HepG2 (cell line): ENCODE measurements at regions not wholly inside any gene's neighbourhood (a gene's known extent, or its start where the extent isn't known, plus 50 kb on each side); places are given as distances from the start of the nearest gene placed in this dataset.

ENCODE experiments used
- CEBPB ChIP-seq: IDR thresholded peaks from 2 replicates; pipeline ENCODE4 v1.6.1; 2011; ENCODE audit warnings: low read depth, low read length, improper control_type of control experiment, borderline replicate concordance
- CHD4 ChIP-seq: fragments of 200-600 bp; sonication (generic); IDR thresholded peaks from 2 replicates; pipeline ENCODE4 v1.7.0; 2017; ENCODE audit warnings: mild to moderate bottlenecking, low read length, borderline replicate concordance
- ELF3 ChIP-seq: IDR thresholded peaks from 2 replicates; pipeline ENCODE4 v1.6.1; 2016; ENCODE audit warnings: missing genetic modification reagents, missing compliant biosample characterization
- JUN ChIP-seq: sonication (generic); formaldehyde crosslinking; IDR thresholded peaks from 2 replicates; pipeline ENCODE4 v1.4.0; 2020; ENCODE audit warnings: mild to moderate bottlenecking, missing genetic modification reagents
- ZNF501 ChIP-seq: sonication (generic); formaldehyde crosslinking; IDR thresholded peaks from 2 replicates; pipeline ENCODE4 v1.5.1; 2020; ENCODE audit warnings: mild to moderate bottlenecking, moderate library complexity, missing genetic modification reagents
- ZNF562 ChIP-seq: sonication (generic); formaldehyde crosslinking; IDR thresholded peaks from 2 replicates; pipeline ENCODE4 v1.8.0; 2022; ENCODE audit warnings: missing genetic modification reagents, borderline replicate concordance
- TF ChIP-seq, protein P1 (sequence below): sonication (generic); formaldehyde crosslinking; IDR thresholded peaks from 2 replicates; pipeline ENCODE4 v1.4.0; 2020; ENCODE audit warnings: missing genetic modification reagents
- TF ChIP-seq, protein P2 (sequence below): sonication (generic); formaldehyde crosslinking; IDR thresholded peaks from 2 replicates; pipeline ENCODE4 v1.5.0; 2020; ENCODE audit warnings: mild to moderate bottlenecking, missing genetic modification reagents, moderate library complexity
- TF ChIP-seq, protein P3 (sequence below): sonication (generic); formaldehyde crosslinking; IDR thresholded peaks from 2 replicates; pipeline ENCODE4 v1.5.1; 2020; ENCODE audit warnings: missing genetic modification reagents, mild to moderate bottlenecking, borderline replicate concordance

DNA sequence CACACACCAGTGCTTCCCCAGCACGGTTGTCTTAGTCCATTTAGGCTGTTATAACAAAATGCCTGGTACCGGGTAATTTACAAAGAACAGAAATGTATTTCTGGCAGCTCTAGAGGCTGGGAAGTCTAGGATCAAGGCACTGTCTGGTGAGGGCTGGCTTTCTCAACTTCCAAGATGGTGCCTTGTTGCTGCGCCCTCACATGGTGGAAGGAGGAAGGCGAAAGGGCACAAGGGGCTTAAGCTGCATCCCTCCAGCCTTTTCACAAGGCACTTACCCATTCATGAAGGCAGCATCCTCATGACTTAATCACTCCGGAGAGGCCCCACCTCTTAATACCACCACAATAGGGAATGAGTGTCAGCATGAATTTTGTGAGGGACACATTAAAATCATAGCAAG is 155.5 kb downstream of the SLC15A5 start:
- TF ChIP-seq ZNF562 (CRISPR knock-in tag), result no peak
- TF ChIP-seq, protein P1, sequence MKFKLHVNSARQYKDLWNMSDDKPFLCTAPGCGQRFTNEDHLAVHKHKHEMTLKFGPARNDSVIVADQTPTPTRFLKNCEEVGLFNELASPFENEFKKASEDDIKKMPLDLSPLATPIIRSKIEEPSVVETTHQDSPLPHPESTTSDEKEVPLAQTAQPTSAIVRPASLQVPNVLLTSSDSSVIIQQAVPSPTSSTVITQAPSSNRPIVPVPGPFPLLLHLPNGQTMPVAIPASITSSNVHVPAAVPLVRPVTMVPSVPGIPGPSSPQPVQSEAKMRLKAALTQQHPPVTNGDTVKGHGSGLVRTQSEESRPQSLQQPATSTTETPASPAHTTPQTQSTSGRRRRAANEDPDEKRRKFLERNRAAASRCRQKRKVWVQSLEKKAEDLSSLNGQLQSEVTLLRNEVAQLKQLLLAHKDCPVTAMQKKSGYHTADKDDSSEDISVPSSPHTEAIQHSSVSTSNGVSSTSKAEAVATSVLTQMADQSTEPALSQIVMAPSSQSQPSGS (CRISPR knock-in tag), result no peak
- TF ChIP-seq CHD4, result no peak
- TF ChIP-seq ZNF501 (CRISPR knock-in tag), result no peak
- no peak for TF ChIP-seq CEBPB
- TF ChIP-seq, protein P2, sequence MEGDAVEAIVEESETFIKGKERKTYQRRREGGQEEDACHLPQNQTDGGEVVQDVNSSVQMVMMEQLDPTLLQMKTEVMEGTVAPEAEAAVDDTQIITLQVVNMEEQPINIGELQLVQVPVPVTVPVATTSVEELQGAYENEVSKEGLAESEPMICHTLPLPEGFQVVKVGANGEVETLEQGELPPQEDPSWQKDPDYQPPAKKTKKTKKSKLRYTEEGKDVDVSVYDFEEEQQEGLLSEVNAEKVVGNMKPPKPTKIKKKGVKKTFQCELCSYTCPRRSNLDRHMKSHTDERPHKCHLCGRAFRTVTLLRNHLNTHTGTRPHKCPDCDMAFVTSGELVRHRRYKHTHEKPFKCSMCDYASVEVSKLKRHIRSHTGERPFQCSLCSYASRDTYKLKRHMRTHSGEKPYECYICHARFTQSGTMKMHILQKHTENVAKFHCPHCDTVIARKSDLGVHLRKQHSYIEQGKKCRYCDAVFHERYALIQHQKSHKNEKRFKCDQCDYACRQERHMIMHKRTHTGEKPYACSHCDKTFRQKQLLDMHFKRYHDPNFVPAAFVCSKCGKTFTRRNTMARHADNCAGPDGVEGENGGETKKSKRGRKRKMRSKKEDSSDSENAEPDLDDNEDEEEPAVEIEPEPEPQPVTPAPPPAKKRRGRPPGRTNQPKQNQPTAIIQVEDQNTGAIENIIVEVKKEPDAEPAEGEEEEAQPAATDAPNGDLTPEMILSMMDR (CRISPR knock-in tag), result no peak
- TF ChIP-seq JUN, result no peak
- TF ChIP-seq, protein P3, sequence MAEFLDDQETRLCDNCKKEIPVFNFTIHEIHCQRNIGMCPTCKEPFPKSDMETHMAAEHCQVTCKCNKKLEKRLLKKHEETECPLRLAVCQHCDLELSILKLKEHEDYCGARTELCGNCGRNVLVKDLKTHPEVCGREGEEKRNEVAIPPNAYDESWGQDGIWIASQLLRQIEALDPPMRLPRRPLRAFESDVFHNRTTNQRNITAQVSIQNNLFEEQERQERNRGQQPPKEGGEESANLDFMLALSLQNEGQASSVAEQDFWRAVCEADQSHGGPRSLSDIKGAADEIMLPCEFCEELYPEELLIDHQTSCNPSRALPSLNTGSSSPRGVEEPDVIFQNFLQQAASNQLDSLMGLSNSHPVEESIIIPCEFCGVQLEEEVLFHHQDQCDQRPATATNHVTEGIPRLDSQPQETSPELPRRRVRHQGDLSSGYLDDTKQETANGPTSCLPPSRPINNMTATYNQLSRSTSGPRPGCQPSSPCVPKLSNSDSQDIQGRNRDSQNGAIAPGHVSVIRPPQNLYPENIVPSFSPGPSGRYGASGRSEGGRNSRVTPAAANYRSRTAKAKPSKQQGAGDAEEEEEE (CRISPR knock-in tag), result no peak
- TF ChIP-seq ELF3 (CRISPR knock-in tag), result no peak
